SU-DHL-6 (cell line): ENCODE measurements at regions not wholly inside any gene's neighbourhood (a gene's known extent, or its start where the extent isn't known, plus 50 kb on each side); places are given as distances from the start of the nearest gene placed in this dataset.

ENCODE experiments used
- H2AFZ ChIP-seq: fragments of 200-600 bp; sonication (generic); 2 replicates; pipeline ENCODE4 v1.6.1; 2014; ENCODE audit warnings: low read depth, mild to moderate bottlenecking, moderate library complexity, mixed read lengths, antibody characterized with exemption, low read length; ENCODE audit not compliant: severe bottlenecking
- H3F3A ChIP-seq: fragments of 200-600 bp; shearing (Covaris generic); 2 replicates; pipeline ENCODE4 v1.6.0; 2016; ENCODE audit warnings: antibody characterized with exemption, mild to moderate bottlenecking; ENCODE audit not compliant: insufficient read depth
- H3K27ac ChIP-seq: fragments of 200-600 bp; sonication (generic); 2 replicates; pipeline ENCODE4 v1.5.1; 2016; ENCODE audit warnings: low read depth, mild to moderate bottlenecking, low read length, moderate library complexity, mixed read lengths
- H3K27me3 ChIP-seq: fragments of 200-600 bp; sonication (generic), shearing (Covaris generic); 2 replicates; pipeline ENCODE4 v1.6.0; 2014; ENCODE audit warnings: mild to moderate bottlenecking, low read length
- H3K36me3 ChIP-seq: fragments of 200-600 bp; sonication (generic); 2 replicates; pipeline ENCODE4 v1.6.1; 2014; ENCODE audit warnings: mild to moderate bottlenecking, low read length, mixed read lengths
- H3K4me2 ChIP-seq: fragments of 300-600, 200-600 bp; shearing (Covaris generic), sonication (generic); 2 replicates; pipeline ENCODE4 v1.6.0; 2014; ENCODE audit warnings: low read length, low read depth, mild to moderate bottlenecking; ENCODE audit not compliant: poor library complexity, severe bottlenecking
- H3K4me3 ChIP-seq: fragments of 200-600 bp; sonication (generic); 2 replicates; pipeline ENCODE4 v1.5.1; 2014; ENCODE audit warnings: antibody characterized with exemption, low read length, mild to moderate bottlenecking, mixed read lengths; ENCODE audit not compliant: insufficient read depth, poor library complexity, severe bottlenecking
- H3K79me2 ChIP-seq: fragments of 200-600 bp; sonication (generic); 2 replicates; pipeline ENCODE4 v1.6.1; 2014; ENCODE audit warnings: mild to moderate bottlenecking, low read length, moderate library complexity; ENCODE audit not compliant: insufficient read depth
- H3K9ac ChIP-seq: fragments of 200-600 bp; sonication (generic); 2 replicates; pipeline ENCODE4 v1.7.0; 2014; ENCODE audit warnings: mild to moderate bottlenecking, low read length
- H3K9me2 ChIP-seq: fragments of 200-600 bp; sonication (generic); replicated peaks from 2 replicates; pipeline ENCODE4 v1.6.1; 2014; ENCODE audit warnings: low read length; ENCODE audit not compliant: insufficient read depth
- H3K9me3 ChIP-seq: fragments of 200-600 bp; sonication (generic); 2 replicates; pipeline ENCODE4 v1.6.1; 2014; ENCODE audit warnings: low read length, mixed read lengths; ENCODE audit not compliant: insufficient read depth
- H4K20me1 ChIP-seq: fragments of 200-600 bp; sonication (generic); 2 replicates; pipeline ENCODE4 v1.6.1; 2014; ENCODE audit warnings: low read depth, mild to moderate bottlenecking, antibody characterized with exemption, low read length, moderate library complexity, mixed read lengths
- EZH2phosphoT487 ChIP-seq: fragments of 200-600 bp; sonication (generic), shearing (Covaris generic); conservative IDR thresholded peaks from 2 replicates; pipeline ENCODE4 v1.6.1; 2018; ENCODE audit warnings: mild to moderate bottlenecking, antibody characterized with exemption, low read length, moderate library complexity, mixed read lengths
- TF ChIP-seq, protein P1 (sequence below): fragments of 200-600 bp; sonication (generic); IDR thresholded peaks from one replicate; pipeline ENCODE4 v1.5.1; 2017; ENCODE audit warnings: antibody characterized with exemption, mild to moderate bottlenecking, low read length, moderate library complexity; ENCODE audit not compliant: insufficient read depth, poor library complexity, severe bottlenecking

DNA sequence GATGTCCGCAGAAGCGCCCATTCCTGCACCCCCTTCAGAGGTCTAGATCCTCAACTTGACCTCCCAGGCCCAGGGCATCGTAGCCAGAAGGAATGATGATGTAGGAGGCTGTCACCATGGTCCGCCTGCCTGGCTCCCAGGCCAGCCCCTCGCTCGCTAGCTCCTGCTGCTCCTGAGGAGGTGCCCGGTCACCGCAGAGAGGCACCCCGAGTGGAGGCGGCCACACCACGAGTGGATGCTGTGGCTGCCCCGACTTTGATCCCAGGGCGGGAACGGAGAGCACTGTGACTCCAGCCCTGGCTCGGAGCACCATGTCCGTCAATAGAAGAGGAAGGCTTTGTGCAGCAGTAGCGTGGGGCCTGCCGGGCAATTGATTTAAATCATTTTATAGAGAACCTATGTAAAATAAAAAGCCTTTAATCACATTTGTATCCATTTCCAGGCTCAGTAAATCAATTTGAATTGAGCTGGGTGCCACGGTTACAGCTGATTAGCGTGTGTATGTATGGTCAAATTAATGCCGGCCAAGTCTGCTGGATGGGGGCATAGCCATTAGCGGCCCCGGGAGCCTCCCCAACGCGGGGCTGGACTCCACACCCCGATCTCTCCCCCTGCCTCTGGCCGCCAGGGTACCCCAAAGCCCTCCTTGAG lies 122.6 kb upstream of the GSE1 start:
- no peak overlapping the region for H2AFZ ChIP-seq
- H3K27ac ChIP-seq: no peak overlapping the region
- no peaks in the 10 kb centered on the region for H3K36me3 ChIP-seq
- no peak overlapping the region for H3K4me2 ChIP-seq
- no peak overlapping the region for H3K4me3 ChIP-seq
- H3K27me3 ChIP-seq: no peaks in the 10 kb centered on the region
- TF ChIP-seq EZH2phosphoT487: no peak
- TF ChIP-seq, protein P1, sequence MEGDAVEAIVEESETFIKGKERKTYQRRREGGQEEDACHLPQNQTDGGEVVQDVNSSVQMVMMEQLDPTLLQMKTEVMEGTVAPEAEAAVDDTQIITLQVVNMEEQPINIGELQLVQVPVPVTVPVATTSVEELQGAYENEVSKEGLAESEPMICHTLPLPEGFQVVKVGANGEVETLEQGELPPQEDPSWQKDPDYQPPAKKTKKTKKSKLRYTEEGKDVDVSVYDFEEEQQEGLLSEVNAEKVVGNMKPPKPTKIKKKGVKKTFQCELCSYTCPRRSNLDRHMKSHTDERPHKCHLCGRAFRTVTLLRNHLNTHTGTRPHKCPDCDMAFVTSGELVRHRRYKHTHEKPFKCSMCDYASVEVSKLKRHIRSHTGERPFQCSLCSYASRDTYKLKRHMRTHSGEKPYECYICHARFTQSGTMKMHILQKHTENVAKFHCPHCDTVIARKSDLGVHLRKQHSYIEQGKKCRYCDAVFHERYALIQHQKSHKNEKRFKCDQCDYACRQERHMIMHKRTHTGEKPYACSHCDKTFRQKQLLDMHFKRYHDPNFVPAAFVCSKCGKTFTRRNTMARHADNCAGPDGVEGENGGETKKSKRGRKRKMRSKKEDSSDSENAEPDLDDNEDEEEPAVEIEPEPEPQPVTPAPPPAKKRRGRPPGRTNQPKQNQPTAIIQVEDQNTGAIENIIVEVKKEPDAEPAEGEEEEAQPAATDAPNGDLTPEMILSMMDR: no peak
- H3K9me2 ChIP-seq: no peaks in the 10 kb centered on the region
- no peaks in the 10 kb centered on the region for H3K79me2 ChIP-seq
- no peaks in the 10 kb centered on the region for H3K9me3 ChIP-seq
- no peaks in the 10 kb centered on the region for H3F3A ChIP-seq
- H4K20me1 ChIP-seq: no peaks in the 10 kb centered on the region
- no peak overlapping the region for H3K9ac ChIP-seq

GRCh38 chr16:85491058-85491771 lies 121.9 kb upstream of the GSE1 start:
- Histone ChIP-seq H3K79me2 (no peaks in the 10 kb centered on the region), H3K9ac (no peak overlapping the region), H3K36me3 (no peaks in the 10 kb centered on the region), H2AFZ (no peak overlapping the region), H3K4me2 (no peak overlapping the region), H4K20me1 (no peaks in the 10 kb centered on the region), H3F3A (no peaks in the 10 kb centered on the region), H3K9me2 (no peaks in the 10 kb centered on the region), H3K4me3 (no peak overlapping the region), H3K9me3 (no peaks in the 10 kb centered on the region), H3K27ac (no peak overlapping the region), H3K27me3 (no peaks in the 10 kb centered on the region)
- TF ChIP-seq EZH2phosphoT487: no peak
- TF ChIP-seq, protein P1: peak; percentile 71

DNA sequence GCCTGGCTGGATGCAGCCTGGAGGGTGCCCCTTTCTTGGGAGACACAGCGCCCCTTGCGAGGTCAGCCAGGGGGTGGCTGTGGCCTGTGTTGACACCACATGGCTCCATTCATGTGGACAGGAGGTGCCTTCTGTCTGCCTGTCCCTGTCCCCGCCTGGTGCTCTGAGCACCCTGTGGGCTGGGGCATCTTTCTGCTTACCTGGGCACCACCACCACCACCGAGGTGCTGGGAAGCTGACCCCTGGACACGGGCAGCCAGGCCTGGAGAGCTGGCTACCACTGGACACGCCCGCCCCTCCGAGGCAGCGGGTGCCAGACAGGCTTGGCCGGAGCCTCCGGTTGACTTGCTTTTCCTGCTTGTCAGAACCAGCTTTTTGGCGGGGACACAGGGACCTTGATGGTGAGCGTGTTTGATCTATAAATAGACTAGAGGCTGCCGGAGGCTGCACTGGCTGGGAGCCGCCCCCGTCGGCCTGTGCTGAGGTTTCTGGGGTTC lies 121.3 kb upstream of the GSE1 start:
- Histone ChIP-seq H3K79me2 (no peaks in the 10 kb centered on the region), H3K27ac (no peak overlapping the region), H3K36me3 (no peaks in the 10 kb centered on the region), H3K4me2 (no peak overlapping the region), H2AFZ (no peak overlapping the region), H3K9ac (no peak overlapping the region), H3K27me3 (no peaks in the 10 kb centered on the region), H3F3A (no peaks in the 10 kb centered on the region), H4K20me1 (no peaks in the 10 kb centered on the region), H3K9me3 (no peaks in the 10 kb centered on the region), H3K9me2 (no peaks in the 10 kb centered on the region), H3K4me3 (no peak overlapping the region)
- TF ChIP-seq EZH2phosphoT487: no peak
- TF ChIP-seq, protein P1: no peak
